ENCODE measurements at regions not wholly inside any gene's neighbourhood (a gene's known extent, or its start where the extent isn't known, plus 50 kb on each side); places are given as distances from the start of the nearest gene placed in this dataset.

DNA sequence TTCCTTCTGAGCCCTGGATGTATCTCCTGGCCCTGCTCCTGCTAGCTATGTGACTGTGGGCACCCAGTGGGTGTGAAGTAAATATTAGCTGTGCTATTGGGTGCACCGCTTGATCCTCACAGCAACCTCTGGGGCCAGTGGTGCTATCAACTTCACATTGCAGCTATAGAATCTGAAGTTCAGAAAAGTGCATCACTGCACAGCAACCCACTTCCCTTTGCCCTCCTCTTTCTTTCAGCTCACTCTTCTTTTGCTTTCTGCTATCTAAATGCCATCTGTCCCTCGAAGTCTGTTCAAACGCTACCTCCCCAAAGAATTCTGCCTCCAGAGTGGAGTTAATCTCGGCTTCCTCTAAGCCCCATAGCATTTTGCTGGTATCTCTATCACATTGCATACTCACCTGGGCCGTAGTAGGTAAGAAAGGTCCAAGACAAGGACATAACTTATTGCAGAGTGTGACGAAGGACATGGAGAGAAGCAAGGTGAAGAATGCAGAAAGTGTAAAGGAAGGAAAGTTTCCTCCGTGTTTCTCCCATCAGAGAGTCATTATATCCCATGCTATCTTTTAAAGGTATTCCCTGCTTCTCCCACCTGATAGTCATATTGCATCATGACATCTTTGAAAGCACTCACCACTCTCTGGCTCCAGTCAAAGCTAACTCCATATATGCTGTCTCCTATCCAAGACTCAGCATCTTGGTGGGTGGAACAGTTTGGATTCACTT lies 57.1 kb upstream of the BCL6 start:
- peaks cover 0 to 18% (median 8%) of the 10 kb centered on the region in 4 donors for H3K4me1 ChIP-seq (ENCODE audit: control insufficient read depth in 4 of 4, insufficient read depth in 4 of 4, low read length in 3 of 4)
- DNase-seq (ENCODE audit: low spot score) = no peak
- H3K36me3 ChIP-seq (ENCODE audit: control insufficient read depth in 4 of 4, insufficient read depth in 3 of 4, low read depth in 1 of 4, low read length in 3 of 4) = no peaks in the 10 kb centered on the region
- H3K9me3 ChIP-seq (ENCODE audit: control insufficient read depth in 4 of 4, low read length in 3 of 4) = no peaks in the 10 kb centered on the region
- TF ChIP-seq GABPA (IDR thresholded peaks at IDR 0.05 in 1 of 2, conservative IDR thresholded peaks at IDR 0.05 in 1 of 2) = no peak
- no peak for TF ChIP-seq FOXA1 (IDR thresholded peaks at IDR 0.05)
- TF ChIP-seq HNF4G (IDR thresholded peaks at IDR 0.05) = no peak
- TF ChIP-seq, protein P1, sequence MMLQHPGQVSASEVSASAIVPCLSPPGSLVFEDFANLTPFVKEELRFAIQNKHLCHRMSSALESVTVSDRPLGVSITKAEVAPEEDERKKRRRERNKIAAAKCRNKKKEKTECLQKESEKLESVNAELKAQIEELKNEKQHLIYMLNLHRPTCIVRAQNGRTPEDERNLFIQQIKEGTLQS (IDR thresholded peaks at IDR 0.05) = no peak
- no peak for TF ChIP-seq RXRA (IDR thresholded peaks at IDR 0.05)
- no peak for TF ChIP-seq JUND (IDR thresholded peaks at IDR 0.05)
- no peak for TF ChIP-seq EGR1 (IDR thresholded peaks at IDR 0.05; ENCODE audit: low read depth in 2 of 2)
- no peak for TF ChIP-seq RAD21 (IDR thresholded peaks at IDR 0.05)
- TF ChIP-seq, protein P2, sequence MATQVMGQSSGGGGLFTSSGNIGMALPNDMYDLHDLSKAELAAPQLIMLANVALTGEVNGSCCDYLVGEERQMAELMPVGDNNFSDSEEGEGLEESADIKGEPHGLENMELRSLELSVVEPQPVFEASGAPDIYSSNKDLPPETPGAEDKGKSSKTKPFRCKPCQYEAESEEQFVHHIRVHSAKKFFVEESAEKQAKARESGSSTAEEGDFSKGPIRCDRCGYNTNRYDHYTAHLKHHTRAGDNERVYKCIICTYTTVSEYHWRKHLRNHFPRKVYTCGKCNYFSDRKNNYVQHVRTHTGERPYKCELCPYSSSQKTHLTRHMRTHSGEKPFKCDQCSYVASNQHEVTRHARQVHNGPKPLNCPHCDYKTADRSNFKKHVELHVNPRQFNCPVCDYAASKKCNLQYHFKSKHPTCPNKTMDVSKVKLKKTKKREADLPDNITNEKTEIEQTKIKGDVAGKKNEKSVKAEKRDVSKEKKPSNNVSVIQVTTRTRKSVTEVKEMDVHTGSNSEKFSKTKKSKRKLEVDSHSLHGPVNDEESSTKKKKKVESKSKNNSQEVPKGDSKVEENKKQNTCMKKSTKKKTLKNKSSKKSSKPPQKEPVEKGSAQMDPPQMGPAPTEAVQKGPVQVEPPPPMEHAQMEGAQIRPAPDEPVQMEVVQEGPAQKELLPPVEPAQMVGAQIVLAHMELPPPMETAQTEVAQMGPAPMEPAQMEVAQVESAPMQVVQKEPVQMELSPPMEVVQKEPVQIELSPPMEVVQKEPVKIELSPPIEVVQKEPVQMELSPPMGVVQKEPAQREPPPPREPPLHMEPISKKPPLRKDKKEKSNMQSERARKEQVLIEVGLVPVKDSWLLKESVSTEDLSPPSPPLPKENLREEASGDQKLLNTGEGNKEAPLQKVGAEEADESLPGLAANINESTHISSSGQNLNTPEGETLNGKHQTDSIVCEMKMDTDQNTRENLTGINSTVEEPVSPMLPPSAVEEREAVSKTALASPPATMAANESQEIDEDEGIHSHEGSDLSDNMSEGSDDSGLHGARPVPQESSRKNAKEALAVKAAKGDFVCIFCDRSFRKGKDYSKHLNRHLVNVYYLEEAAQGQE (IDR thresholded peaks at IDR 0.05) = no peak
- TF ChIP-seq, protein P3, sequence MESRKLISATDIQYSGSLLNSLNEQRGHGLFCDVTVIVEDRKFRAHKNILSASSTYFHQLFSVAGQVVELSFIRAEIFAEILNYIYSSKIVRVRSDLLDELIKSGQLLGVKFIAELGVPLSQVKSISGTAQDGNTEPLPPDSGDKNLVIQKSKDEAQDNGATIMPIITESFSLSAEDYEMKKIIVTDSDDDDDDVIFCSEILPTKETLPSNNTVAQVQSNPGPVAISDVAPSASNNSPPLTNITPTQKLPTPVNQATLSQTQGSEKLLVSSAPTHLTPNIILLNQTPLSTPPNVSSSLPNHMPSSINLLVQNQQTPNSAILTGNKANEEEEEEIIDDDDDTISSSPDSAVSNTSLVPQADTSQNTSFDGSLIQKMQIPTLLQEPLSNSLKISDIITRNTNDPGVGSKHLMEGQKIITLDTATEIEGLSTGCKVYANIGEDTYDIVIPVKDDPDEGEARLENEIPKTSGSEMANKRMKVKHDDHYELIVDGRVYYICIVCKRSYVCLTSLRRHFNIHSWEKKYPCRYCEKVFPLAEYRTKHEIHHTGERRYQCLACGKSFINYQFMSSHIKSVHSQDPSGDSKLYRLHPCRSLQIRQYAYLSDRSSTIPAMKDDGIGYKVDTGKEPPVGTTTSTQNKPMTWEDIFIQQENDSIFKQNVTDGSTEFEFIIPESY (IDR thresholded peaks at IDR 0.05) = no peak
- no peak for TF ChIP-seq NR2F2 (IDR thresholded peaks at IDR 0.05)
- TF ChIP-seq YY1 (IDR thresholded peaks at IDR 0.05) = no peak
- TF ChIP-seq TAF1 (conservative IDR thresholded peaks at IDR 0.05) = no peak
- TF ChIP-seq, protein P4, sequence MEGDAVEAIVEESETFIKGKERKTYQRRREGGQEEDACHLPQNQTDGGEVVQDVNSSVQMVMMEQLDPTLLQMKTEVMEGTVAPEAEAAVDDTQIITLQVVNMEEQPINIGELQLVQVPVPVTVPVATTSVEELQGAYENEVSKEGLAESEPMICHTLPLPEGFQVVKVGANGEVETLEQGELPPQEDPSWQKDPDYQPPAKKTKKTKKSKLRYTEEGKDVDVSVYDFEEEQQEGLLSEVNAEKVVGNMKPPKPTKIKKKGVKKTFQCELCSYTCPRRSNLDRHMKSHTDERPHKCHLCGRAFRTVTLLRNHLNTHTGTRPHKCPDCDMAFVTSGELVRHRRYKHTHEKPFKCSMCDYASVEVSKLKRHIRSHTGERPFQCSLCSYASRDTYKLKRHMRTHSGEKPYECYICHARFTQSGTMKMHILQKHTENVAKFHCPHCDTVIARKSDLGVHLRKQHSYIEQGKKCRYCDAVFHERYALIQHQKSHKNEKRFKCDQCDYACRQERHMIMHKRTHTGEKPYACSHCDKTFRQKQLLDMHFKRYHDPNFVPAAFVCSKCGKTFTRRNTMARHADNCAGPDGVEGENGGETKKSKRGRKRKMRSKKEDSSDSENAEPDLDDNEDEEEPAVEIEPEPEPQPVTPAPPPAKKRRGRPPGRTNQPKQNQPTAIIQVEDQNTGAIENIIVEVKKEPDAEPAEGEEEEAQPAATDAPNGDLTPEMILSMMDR (IDR thresholded peaks at IDR 0.05; ENCODE audit: low read depth, low read length, missing input control) = no peak
- no peak for TF ChIP-seq HNF4A (conservative IDR thresholded peaks at IDR 0.05)
- TF ChIP-seq, protein P5, sequence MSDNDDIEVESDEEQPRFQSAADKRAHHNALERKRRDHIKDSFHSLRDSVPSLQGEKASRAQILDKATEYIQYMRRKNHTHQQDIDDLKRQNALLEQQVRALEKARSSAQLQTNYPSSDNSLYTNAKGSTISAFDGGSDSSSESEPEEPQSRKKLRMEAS (IDR thresholded peaks at IDR 0.05) = no peak
- no peak for TF ChIP-seq FOXA2 (IDR thresholded peaks at IDR 0.05)
- H3K27ac ChIP-seq (ENCODE audit: low read depth in 1 of 2, low read length in 2 of 2) = no peak overlapping the region
- no peaks in the 10 kb centered on the region for H3K27me3 ChIP-seq (ENCODE audit: control insufficient read depth in 4 of 4, insufficient read depth in 4 of 4, low read length in 3 of 4)
- no peak overlapping the region for H3K4me3 ChIP-seq (ENCODE audit: low read depth in 1 of 3, low read length in 3 of 3)
- 88% methylated on average over 7 of the region's 7 CpGs for WGBS
- no peak overlapping the region for H3K9ac ChIP-seq (ENCODE audit: low read depth in 1 of 2, low read length in 2 of 2)

All from liver (tissue), 8 donors.